ENCODE measurements at regions not wholly inside any gene's neighbourhood (a gene's known extent, or its start where the extent isn't known, plus 50 kb on each side); places are given as distances from the start of the nearest gene placed in this dataset.

DNA sequence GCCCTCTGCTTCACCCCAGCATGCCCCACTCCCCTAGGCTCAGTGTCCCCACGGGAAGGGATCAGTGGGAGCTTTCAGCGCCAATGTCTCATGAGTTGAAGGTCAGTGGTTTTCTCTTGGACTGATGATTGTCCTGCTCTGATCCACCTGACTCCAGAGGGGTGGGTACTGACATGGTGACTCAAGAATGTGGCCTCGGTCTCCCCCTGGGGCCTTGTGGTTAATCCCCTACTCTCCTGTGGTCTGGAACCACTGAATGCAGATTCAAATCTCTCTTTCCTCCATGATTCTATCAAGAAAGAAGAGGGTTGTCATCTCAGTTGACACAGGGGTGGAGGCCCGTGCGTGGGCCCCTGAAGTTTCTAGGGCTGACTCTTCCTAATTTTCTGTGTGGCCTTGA is 176.9 kb downstream of the RPS24 start:
- TF ChIP-seq, protein P1, sequence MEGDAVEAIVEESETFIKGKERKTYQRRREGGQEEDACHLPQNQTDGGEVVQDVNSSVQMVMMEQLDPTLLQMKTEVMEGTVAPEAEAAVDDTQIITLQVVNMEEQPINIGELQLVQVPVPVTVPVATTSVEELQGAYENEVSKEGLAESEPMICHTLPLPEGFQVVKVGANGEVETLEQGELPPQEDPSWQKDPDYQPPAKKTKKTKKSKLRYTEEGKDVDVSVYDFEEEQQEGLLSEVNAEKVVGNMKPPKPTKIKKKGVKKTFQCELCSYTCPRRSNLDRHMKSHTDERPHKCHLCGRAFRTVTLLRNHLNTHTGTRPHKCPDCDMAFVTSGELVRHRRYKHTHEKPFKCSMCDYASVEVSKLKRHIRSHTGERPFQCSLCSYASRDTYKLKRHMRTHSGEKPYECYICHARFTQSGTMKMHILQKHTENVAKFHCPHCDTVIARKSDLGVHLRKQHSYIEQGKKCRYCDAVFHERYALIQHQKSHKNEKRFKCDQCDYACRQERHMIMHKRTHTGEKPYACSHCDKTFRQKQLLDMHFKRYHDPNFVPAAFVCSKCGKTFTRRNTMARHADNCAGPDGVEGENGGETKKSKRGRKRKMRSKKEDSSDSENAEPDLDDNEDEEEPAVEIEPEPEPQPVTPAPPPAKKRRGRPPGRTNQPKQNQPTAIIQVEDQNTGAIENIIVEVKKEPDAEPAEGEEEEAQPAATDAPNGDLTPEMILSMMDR (IDR thresholded peaks at IDR 0.05; ENCODE audit: low read depth, low read length), result no peak
- H3K4me3 ChIP-seq (ENCODE audit: low read depth, low read length), result no peak overlapping the region

DNA sequence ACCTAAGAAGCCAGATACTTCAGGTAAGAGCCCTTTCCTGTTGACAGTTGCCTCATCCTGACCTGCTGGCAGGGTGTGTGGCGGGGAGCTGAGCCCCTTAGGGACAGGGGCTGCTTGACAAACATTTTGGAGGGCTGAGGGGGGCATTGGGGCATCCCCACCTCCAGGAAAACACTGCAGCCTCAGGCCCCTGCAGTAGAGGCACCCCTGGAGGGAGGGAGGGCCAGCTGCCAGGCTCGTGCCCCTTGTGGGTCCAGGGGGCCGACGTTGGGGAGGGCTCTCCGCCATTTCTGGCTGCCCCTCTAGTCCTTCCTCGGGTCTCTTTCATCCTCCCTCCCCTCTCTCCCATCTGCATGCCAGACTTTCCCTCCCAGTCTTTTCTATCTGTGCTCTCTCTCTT is 177.3 kb downstream of the RPS24 start:
- no peak overlapping the region for H3K4me3 ChIP-seq (ENCODE audit: low read depth, low read length)
- TF ChIP-seq, protein P1 (IDR thresholded peaks at IDR 0.05; ENCODE audit: low read depth, low read length), result no peak

DNA sequence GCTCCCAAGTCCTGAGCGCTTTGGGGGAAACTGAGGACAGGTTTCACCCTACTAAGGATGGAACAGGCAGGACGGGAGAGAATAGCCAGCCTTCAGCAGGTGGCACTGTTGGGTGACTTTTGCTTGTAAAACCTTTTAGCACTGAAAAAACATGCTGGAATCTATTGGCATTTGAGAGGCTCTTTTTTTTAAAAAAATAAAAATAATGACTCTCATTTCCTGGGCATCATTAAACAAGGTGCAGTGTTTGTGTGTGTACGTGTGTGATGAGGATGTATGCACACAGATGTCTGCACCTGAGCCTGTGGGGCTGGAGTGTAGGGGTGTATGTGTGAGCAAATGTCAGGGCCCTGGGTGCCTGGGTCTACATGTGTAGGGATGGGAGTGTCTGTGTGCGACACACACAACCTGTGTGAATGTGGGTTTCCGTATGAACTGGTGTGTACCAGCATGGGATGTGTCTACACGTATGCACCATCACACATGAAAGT is 177.9 kb downstream of the RPS24 start:
- TF ChIP-seq, protein P1 (IDR thresholded peaks at IDR 0.05; ENCODE audit: low read depth, low read length), result peak; percentile 76
- no peak overlapping the region for H3K4me3 ChIP-seq (ENCODE audit: low read depth, low read length)

DNA sequence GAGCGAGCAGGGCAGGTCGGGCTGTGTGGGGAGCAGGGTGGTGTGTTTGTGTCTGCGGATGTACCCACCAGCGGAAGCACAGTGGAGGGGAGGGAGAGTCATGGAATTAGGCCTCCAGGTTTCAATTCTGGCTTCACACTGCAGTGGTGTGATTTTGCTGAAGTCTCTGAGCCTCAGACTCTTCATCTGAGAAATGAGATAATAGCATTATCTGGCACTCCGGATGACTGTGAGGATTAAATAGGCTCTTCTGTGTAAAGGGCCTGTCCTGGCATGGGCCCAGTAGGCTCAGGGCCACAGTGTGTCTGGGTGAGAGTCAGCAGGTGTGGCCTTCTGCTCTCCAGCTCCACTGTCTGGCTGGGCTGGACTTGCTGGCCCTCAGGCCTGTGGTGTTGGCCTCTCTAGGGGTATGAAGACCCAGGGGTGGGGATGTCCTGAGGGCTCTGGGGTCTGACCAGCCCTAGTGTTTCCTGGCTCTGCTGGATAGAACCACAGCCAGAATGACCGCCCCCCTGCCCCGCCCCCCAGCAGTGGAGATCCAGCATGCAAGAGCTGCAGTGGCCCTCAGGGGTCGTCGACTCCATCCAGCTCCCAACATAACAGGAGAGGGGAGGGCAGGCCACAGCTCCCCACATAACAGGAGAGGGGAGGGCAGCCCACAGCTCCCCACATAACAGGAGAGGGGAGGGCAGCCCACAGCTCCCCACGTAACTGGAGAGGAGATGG is 178.6 kb downstream of the RPS24 start:
- H3K4me3 ChIP-seq (ENCODE audit: low read depth, low read length), result no peak overlapping the region
- TF ChIP-seq, protein P1 (IDR thresholded peaks at IDR 0.05; ENCODE audit: low read depth, low read length), result no peak

DNA sequence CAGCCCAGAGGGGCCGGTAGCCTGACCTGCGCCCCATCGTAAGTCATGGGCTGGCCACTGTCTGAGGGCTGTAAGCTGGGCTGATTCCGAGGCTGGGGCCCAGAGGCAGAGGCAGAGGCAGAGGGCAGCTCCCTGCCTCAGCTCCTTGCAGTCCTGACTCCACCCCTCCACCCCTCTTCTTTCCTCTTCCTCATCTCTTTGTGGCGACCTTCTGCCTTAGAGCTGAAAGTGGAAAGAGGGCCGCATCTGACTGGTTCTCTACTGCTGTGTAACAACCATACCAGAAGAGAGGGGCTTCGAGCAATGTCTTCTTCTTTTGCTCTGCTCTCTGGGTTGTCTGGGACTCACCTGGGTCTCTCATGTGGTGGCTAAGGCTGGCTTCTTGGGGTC is 179.1 kb downstream of the RPS24 start:
- no peak overlapping the region for H3K4me3 ChIP-seq (ENCODE audit: low read depth, low read length)
- TF ChIP-seq, protein P1 (IDR thresholded peaks at IDR 0.05; ENCODE audit: low read depth, low read length), result no peak

DNA sequence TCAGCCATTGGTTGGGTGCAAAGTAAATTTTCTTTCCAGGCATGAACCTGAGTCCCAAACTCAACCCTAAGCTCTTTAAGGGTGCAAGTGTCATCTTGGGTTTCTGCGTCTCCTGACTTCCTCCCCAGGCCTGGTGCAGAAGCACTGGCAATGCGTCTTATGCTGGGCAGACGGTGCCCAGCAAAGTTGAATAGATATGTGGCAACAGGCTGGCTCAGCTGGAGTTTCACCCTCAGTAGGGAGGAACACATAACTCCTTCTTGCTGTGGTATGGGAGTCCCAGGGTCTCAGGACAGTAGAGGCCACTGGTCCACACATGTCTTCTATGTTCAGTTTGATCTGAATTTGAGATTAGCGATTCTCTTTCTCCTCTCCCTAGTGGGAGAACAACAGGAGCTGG is 181.3 kb downstream of the RPS24 start:
- H3K4me3 ChIP-seq (ENCODE audit: low read depth, low read length), result no peak overlapping the region
- TF ChIP-seq, protein P1 (IDR thresholded peaks at IDR 0.05; ENCODE audit: low read depth, low read length), result no peak

DNA sequence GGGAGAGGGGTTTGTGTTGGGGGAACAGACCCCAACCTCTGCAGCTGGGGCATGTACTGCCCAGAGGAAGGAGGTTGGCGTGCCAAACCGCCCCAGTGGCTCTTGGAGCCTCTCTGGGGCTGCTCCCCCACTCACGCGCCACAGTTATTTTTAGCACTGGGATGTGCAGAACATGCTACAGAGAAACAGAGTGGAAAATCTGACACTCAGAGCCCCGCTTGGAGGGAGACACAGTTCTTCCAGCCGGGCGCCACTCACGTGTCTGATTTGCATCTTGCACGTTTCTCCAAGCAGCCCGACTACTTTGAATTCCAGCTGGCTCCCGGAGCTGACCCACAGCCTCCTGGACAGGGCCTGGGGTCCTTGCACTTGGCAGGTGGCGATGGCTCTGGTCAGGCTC is 182.0 kb downstream of the RPS24 start:
- TF ChIP-seq, protein P1 (IDR thresholded peaks at IDR 0.05; ENCODE audit: low read depth, low read length), result no peak
- H3K4me3 ChIP-seq (ENCODE audit: low read depth, low read length), result no peak overlapping the region
